Central memory CD8-positive, alpha-beta T cell (primary cell): ENCODE measurements at regions not wholly inside any gene's neighbourhood (a gene's known extent, or its start where the extent isn't known, plus 50 kb on each side); places are given as distances from the start of the nearest gene placed in this dataset.

Source experiments
- ATAC-seq: fragments of 150-1000 bp; cut with Tn5 transposase; replicated peaks from 2 replicates; pipeline ENCODE4 v1.10.0; 2022; ENCODE audit warnings: mild to moderate bottlenecking, moderate FRiP score, moderate number of reproducible peaks; ENCODE audit not compliant: poor library complexity, severe bottlenecking; ENCODE audit errors: extremely low read depth
- DNase-seq, 2 donors: peaks; one replicate each; pipeline ENCODE4 v3.0.0; 2021; ENCODE audit warnings: low spot score in 2 of 2
- H3K27ac Mint-ChIP-seq: one replicate; pipeline ENCODE4 v1.8.0; 2022; ENCODE audit warnings: low read depth, mild to moderate bottlenecking, moderate library complexity, mixed read lengths
- H3K27me3 Mint-ChIP-seq: one replicate; pipeline ENCODE4 v1.8.0; 2022; ENCODE audit warnings: mixed read lengths
- H3K36me3 Mint-ChIP-seq: one replicate; pipeline ENCODE4 v1.8.0; 2022; ENCODE audit warnings: mild to moderate bottlenecking, moderate library complexity, mixed read lengths; ENCODE audit not compliant: insufficient read depth
- H3K4me1 Mint-ChIP-seq: one replicate; pipeline ENCODE4 v1.8.0; 2022; ENCODE audit warnings: mixed read lengths
- H3K4me3 Mint-ChIP-seq: one replicate; pipeline ENCODE4 v1.8.0; 2022; ENCODE audit warnings: mild to moderate bottlenecking, moderate library complexity, mixed read lengths
- H3K9me3 Mint-ChIP-seq: one replicate; pipeline ENCODE4 v1.8.0; 2022; ENCODE audit warnings: mixed read lengths

DNA sequence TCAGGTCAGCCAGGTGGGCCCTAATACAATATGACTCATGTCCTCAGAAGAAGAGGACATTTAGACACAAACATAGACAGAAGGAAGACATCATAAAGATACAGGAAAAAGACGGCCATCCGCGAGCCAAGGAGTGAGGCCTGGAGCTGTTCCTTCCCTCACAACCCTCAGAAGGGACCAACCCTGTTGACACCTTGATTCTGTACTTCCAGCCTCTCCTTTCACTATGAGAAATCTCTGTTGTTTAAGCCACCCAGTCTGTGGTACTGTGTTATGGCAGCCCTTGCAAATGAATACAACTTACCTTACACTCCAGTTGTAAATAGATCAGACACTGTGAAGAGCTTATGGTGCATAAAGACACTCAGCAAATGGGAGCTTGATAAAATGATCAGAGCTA lies 199.7 kb downstream of the SAMD5 start:
- Mint-ChIP-seq H3K9me3 (peaks cover 8% of the 10 kb centered on the region), H3K27me3 (no peaks in the 10 kb centered on the region), H3K27ac (no peak overlapping the region), H3K4me3 (no peak overlapping the region), H3K36me3 (no peaks in the 10 kb centered on the region), H3K4me1 (no peaks in the 10 kb centered on the region)
- DNase-seq (no peak), ATAC-seq (no peak)

DNA sequence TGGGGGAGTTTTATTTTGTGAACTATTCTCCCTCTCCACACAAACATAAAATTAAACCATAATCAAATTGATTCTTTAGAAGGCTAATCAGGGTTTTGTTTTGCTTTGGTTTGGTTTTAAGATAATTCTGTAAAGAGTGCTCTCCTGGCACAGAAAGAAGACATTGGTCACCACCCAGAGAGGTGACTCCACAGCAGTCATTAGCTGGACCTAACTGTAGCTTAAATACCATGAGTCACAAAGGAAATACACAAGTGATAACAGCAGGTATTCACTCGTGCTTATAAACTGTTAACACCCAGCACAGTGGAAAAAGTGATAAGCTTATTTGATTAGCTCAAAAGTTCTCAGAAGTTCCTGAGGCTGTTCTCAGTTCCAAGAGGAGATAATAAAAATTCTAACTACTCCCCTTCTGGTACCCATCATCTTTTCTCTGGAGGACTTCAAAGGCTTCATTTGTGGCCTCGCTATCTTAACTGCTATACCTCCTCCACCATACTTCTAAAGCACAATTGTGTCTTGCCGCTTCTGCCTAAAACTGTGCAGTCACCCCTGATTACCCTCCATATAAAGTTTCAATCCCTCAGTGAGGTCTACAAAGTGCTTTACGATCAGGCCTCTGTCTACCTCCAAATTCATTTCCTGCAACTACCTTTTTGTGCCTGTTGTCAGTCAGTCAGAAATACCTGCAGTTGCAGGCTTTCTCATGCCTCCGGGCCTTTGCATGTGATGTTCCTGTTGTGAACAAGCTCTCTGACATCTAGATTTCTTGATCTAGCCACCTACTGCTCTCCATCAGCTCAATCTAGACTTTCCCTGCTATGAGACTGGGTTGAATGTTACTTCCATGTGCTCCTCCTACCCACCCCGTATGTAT lies 201.1 kb downstream of the SAMD5 start:
- DNase-seq (no peak), ATAC-seq (no peak)
- Mint-ChIP-seq H3K27me3 (no peaks in the 10 kb centered on the region), H3K27ac (no peak overlapping the region), H3K9me3 (peaks cover 8% of the 10 kb centered on the region), H3K4me3 (no peak overlapping the region), H3K36me3 (no peaks in the 10 kb centered on the region), H3K4me1 (no peaks in the 10 kb centered on the region)

DNA sequence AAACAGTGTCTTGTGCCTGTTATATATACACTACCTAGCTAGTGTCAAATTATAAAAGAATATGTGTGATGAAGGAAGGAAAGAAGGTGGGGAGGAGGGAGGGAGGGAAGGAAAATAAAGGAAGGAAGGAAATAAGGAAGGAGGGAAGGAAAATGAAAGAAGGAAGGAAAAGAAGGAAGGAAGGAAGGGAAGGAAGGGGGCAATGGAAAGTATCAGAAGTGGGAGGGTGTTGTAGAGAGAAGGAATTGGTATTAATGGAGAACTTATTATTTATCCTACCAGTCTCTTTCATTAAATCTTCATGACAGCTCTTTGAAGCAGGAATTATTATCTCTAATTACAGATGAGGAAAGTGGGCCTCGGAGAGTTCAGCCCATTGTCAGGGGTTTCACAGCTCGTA lies 202.4 kb downstream of the SAMD5 start:
- Mint-ChIP-seq H3K4me3 (no peak overlapping the region), H3K27me3 (no peaks in the 10 kb centered on the region), H3K9me3 (peaks cover 8% of the 10 kb centered on the region), H3K36me3 (no peaks in the 10 kb centered on the region), H3K27ac (no peak overlapping the region), H3K4me1 (no peaks in the 10 kb centered on the region)
- ATAC-seq (no peak), DNase-seq (no peak)

DNA sequence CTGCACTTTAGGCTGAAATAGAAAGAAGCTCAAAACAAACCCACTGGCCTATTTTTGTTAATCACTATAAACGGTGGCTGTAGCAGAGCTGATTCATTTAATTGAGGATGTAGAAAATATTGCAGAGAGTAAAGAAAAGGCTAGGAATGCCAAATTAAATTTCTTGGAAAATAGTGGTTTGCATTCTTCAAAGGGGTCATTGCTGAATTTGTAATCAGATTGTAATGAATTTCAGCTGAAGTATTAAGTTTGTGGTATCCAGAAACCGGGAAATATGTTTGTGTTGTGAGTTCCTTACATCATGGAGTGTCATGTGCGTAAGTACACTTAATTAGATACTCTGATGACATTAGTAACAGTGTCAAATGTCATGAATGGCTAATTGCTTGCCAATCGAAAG lies 203.0 kb downstream of the SAMD5 start:
- Mint-ChIP-seq H3K4me3 (no peak overlapping the region), H3K4me1 (no peaks in the 10 kb centered on the region), H3K27me3 (no peaks in the 10 kb centered on the region)

DNA sequence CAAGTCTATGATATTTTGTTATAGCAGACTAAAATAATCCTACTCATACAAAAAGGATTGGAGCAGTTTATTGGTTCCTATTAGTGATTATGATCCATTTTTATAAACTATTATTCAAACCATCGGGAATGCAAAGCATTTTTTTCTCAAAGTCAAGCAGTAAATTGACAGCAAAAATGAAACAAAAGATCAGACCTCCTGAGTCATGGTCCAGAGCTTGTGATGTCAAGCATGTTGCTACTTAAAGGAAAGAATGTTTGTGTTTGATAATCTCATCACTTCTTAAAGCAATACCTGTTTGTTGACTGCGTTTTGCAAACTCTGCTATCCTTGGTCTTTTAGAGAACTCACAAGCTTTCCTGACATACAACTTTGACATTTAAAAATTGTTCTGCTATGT lies 204.4 kb downstream of the SAMD5 start:
- Mint-ChIP-seq H3K4me1 (no peaks in the 10 kb centered on the region), H3K27me3 (no peaks in the 10 kb centered on the region)
- no peak for DNase-seq

More for the DNA sequence above, 203.0 kb downstream of the SAMD5 start:
- H3K27ac Mint-ChIP-seq = no peak overlapping the region
- ATAC-seq (no peak), DNase-seq (no peak)
- H3K36me3 Mint-ChIP-seq = no peaks in the 10 kb centered on the region
- peaks cover 8% of the 10 kb centered on the region for H3K9me3 Mint-ChIP-seq

DNA sequence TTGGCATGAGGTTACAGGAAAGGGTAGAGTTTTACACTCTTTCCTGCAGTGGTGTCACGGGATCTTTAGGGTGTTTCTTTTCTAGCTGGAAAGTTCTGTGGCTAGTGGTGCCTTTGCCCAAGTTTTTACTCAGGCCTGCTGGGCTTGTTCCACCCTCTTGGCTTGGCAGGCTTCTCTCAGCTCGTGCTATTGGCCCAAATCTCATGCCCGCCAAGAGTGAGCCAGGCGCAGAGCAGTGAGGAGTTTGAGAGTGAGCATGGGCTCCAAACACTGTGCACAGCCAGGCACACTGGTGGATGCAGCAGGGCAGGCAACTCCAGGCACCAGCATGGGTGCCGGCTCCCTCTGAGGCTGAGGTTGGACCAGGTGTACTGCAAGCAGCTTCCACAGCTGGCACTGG lies 206.5 kb downstream of the SAMD5 start:
- ATAC-seq (no peak), DNase-seq (no peak)
- Mint-ChIP-seq H3K27ac (no peak overlapping the region), H3K4me3 (no peak overlapping the region), H3K4me1 (no peaks in the 10 kb centered on the region), H3K9me3 (peaks cover 12% of the 10 kb centered on the region), H3K36me3 (no peaks in the 10 kb centered on the region), H3K27me3 (no peaks in the 10 kb centered on the region)

More for the DNA sequence above, 204.4 kb downstream of the SAMD5 start:
- Mint-ChIP-seq H3K27ac (no peak overlapping the region), H3K4me3 (no peak overlapping the region), H3K9me3 (peaks cover 8% of the 10 kb centered on the region), H3K36me3 (no peaks in the 10 kb centered on the region)
- no peak for ATAC-seq

DNA sequence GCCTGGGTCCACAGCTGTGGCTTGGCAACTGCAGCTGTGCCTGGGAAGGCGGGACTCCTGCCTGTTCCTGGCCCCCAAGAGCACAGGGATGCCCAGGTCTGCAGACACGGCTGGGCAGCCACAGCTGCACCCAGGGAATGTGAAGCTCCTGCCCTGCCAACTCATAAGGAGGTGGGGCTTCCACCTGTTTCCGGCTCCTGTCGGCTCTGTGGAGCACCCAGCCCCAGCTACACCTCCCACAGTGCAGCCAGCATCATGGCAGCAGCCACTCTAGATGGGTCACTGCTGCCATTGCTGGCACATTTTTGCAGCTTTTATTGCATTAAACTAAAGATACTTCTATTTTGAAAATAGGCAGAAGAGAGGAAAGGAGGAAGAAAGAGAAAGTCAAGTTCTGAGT lies 207.9 kb downstream of the SAMD5 start:
- no peaks in the 10 kb centered on the region for H3K27me3 Mint-ChIP-seq
- no peak overlapping the region for H3K4me3 Mint-ChIP-seq
- ATAC-seq = no peak
- no peaks in the 10 kb centered on the region for H3K36me3 Mint-ChIP-seq
- H3K27ac Mint-ChIP-seq = no peak overlapping the region
- no peaks in the 10 kb centered on the region for H3K4me1 Mint-ChIP-seq
- no peak for DNase-seq
- peaks cover 5% of the 10 kb centered on the region for H3K9me3 Mint-ChIP-seq

DNA sequence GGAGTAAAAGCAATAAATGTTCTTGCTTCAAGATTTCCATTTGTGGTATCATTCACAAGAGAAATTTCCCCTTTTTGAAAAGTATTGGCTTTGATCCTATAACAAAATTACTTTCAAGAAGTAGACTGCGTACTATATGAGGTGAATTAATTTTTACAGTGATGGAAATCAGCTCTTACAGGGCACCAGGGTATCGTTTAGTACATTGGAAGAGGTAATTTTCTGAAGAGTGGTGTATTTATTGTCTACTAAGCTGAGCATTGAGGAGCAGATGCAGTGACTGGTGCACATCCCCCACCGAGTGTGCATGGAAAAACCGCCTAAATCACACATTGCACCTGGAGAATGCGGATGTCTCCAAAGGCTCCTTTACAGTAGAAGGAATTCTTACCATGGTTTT lies 209.5 kb downstream of the SAMD5 start:
- Mint-ChIP-seq H3K4me1 (no peaks in the 10 kb centered on the region), H3K9me3 (peaks cover 14% of the 10 kb centered on the region), H3K4me3 (no peak overlapping the region), H3K27me3 (no peaks in the 10 kb centered on the region), H3K36me3 (no peaks in the 10 kb centered on the region), H3K27ac (no peak overlapping the region)
- ATAC-seq (no peak), DNase-seq (no peak)

DNA sequence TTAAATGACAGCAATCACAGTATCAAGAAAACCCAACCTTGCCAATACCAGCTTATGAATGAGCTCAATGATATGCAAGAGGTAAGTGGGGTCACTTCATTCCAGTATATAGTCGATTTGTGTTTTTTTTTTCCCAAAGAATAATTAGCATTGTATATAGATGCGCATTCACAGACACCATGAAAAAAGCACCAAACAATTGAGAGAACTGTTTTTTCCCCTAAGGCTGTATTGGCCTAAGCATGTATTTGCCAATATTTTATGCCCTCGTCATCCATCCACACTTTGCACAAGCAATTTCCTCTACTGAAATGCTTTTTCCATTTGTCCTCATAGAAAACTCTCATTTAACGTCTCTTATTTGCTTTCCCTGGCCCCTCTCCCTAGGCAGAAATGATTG lies 213.7 kb downstream of the SAMD5 start:
- ATAC-seq (no peak), DNase-seq (no peak)
- Mint-ChIP-seq H3K27ac (no peak overlapping the region), H3K36me3 (no peaks in the 10 kb centered on the region), H3K9me3 (peaks cover 26% of the 10 kb centered on the region), H3K4me3 (no peak overlapping the region), H3K27me3 (no peaks in the 10 kb centered on the region), H3K4me1 (no peaks in the 10 kb centered on the region)

DNA sequence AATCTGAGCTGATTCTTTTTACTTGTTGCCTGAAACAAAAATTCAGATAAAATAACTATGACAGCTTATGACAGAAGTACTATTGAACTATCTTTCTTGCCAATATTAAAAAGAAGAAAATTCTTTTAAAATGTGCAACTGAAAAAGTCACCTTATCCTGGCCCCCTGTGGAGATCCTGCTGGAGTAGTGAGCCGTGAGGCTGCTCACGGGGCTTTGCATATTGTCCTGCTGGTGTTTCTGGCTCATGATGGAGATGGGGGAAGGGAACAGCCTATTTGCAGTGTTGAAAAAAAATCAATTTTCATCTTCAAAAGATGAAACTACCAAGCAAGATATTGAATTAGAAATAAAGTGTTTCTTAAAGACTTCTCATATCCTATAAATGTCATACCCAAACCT lies 216.0 kb downstream of the SAMD5 start:
- H3K9me3 Mint-ChIP-seq = peaks cover 26% of the 10 kb centered on the region
- H3K27me3 Mint-ChIP-seq = no peaks in the 10 kb centered on the region
- H3K4me3 Mint-ChIP-seq = no peak overlapping the region
- H3K27ac Mint-ChIP-seq = no peak overlapping the region
- H3K36me3 Mint-ChIP-seq = no peaks in the 10 kb centered on the region
- no peaks in the 10 kb centered on the region for H3K4me1 Mint-ChIP-seq
- DNase-seq (no peak), ATAC-seq (no peak)

DNA sequence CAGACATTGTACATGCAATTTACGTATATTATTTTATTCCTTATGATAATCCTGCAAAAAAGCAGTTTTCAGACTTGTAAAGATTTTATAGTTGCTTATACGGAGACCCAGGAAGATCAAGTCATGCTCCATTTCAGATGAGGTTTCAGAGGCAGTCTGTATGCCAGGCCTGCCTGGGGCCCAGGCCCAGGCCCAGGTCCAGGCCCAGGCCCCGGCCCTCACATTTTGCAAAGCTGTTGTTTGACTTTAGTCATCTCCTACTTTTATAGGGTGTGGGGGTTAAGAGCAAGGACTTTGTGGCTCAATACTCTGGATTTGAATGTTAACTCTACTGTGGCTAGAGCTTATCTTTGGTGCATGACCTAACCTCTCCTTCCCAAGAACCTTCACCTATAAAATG lies 217.9 kb downstream of the SAMD5 start:
- no peaks in the 10 kb centered on the region for H3K4me1 Mint-ChIP-seq
- ATAC-seq (no peak), DNase-seq (no peak)
- peaks cover 28% of the 10 kb centered on the region for H3K9me3 Mint-ChIP-seq
- H3K4me3 Mint-ChIP-seq = no peak overlapping the region
- no peaks in the 10 kb centered on the region for H3K27me3 Mint-ChIP-seq
- no peak overlapping the region for H3K27ac Mint-ChIP-seq
- H3K36me3 Mint-ChIP-seq = no peaks in the 10 kb centered on the region

DNA sequence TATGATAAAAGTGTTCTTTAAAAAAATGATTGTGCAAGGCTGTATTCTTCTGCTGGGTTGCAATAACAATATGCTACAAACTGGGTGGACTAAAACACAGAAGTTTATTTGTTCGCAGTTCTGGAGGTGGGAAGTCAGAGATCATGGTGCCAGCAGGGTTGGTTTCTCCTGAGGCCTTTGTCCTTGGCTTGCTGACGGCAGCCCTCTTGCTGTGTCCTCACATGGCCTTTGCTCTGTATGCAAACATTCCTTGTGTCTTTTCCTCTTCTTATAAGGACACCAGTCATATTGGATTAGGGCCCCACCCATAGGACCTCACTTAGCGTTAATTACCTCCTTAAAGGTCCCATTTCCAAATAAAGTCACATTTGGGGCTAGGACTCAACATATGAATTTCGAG lies 220.4 kb downstream of the SAMD5 start:
- DNase-seq (no peak), ATAC-seq (no peak)
- no peak overlapping the region for H3K4me3 Mint-ChIP-seq
- H3K36me3 Mint-ChIP-seq = no peaks in the 10 kb centered on the region
- no peaks in the 10 kb centered on the region for H3K4me1 Mint-ChIP-seq
- H3K27ac Mint-ChIP-seq = no peak overlapping the region
- H3K27me3 Mint-ChIP-seq = no peaks in the 10 kb centered on the region
- peaks cover 12% of the 10 kb centered on the region for H3K9me3 Mint-ChIP-seq

DNA sequence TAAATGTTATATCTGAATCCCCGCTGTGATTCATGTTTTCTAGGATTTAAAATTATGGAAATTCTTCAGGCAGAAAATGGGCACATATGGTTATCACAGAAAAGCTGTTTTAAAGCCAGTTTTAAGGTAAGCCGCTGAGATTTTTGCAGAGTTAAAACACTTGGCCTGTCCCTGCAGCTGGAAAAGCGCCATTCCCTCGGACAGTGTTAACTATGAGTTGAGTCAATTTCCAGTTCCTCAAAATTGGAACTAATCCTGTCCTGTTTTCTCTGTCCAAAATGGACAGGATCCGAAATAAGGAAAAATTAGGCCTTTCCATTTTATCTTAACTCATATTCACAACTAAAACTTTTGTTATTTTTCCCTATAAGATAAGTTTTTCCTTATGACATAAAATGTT lies 225.2 kb downstream of the SAMD5 start:
- H3K4me3 Mint-ChIP-seq = no peak overlapping the region
- ATAC-seq (no peak), DNase-seq (no peak)
- no peaks in the 10 kb centered on the region for H3K27me3 Mint-ChIP-seq
- peaks cover 6% of the 10 kb centered on the region for H3K9me3 Mint-ChIP-seq
- H3K36me3 Mint-ChIP-seq = peaks cover 1% of the 10 kb centered on the region
- no peaks in the 10 kb centered on the region for H3K4me1 Mint-ChIP-seq
- H3K27ac Mint-ChIP-seq = no peak overlapping the region
